Brain microvascular endothelial cell (primary cell): ENCODE measurements at regions not wholly inside any gene's neighbourhood (a gene's known extent, or its start where the extent isn't known, plus 50 kb on each side); places are given as distances from the start of the nearest gene placed in this dataset.

Experiments used
- DNase-seq: peaks from one replicate; pipeline ENCODE4 v3.0.0-alpha.2; 2020
- H3K27ac ChIP-seq: fragments of 250-450 bp; sonication (Bioruptor Pico); 2 replicates; pipeline ENCODE4 v1.5.1; 2020; ENCODE audit warnings: mild to moderate bottlenecking, moderate library complexity
- H3K27me3 ChIP-seq: fragments of 250-450 bp; sonication (Bioruptor Pico); replicated peaks from 2 replicates; pipeline ENCODE4 v1.5.1; 2020; ENCODE audit warnings: mild to moderate bottlenecking
- H3K36me3 ChIP-seq: fragments of 250-450 bp; sonication (Bioruptor Pico); replicated peaks from 2 replicates; pipeline ENCODE4 v1.5.1; 2020; ENCODE audit warnings: mild to moderate bottlenecking
- H3K4me3 ChIP-seq: 2 replicates; pipeline ENCODE4 v1.5.1; 2011; ENCODE audit warnings: low read depth, mild to moderate bottlenecking, control low read depth, low read length, moderate library complexity
- CTCF ChIP-seq: IDR thresholded peaks from 2 replicates; pipeline ENCODE4 v1.5.1; 2011; ENCODE audit warnings: low read depth, mild to moderate bottlenecking, moderate library complexity, low read length, control low read depth, inconsistent platforms; ENCODE audit errors: missing control alignments
- in situ Hi-C: cut with HindIII; loops from 2 replicates; pipeline ENCODE4 v1.10.0; 2017; ENCODE audit warnings: low sequenced_read_pairs, low pct_ligation_motif_present

- no peaks in the 10 kb centered on the region for H3K27me3 ChIP-seq
- H3K36me3 ChIP-seq, result peaks cover 18% of the 10 kb centered on the region
- no peak for TF ChIP-seq CTCF
- in situ Hi-C loops, result no loop called here
- no peak overlapping the region for H3K27ac ChIP-seq
- H3K4me3 ChIP-seq, result no peak overlapping the region
- DNase-seq, result no peak
Observed at GRCh38 chr1:198903621-198904020, 264.8 kb downstream of the PTPRC start.

GRCh38 chr1:198904321-198904720 lies 265.5 kb downstream of the PTPRC start:
- in situ Hi-C loops, result no loop called here
- no peak for DNase-seq
- H3K27ac ChIP-seq, result no peak overlapping the region
- H3K4me3 ChIP-seq, result no peak overlapping the region
- no peak for TF ChIP-seq CTCF
- no peaks in the 10 kb centered on the region for H3K27me3 ChIP-seq
- peaks cover 14% of the 10 kb centered on the region for H3K36me3 ChIP-seq

GRCh38 chr1:198906739-198907422 lies 268.0 kb downstream of the PTPRC start:
- no peak for TF ChIP-seq CTCF
- Histone ChIP-seq H3K36me3 (peaks cover 3% of the 10 kb centered on the region), H3K4me3 (no peak overlapping the region), H3K27ac (no peak overlapping the region), H3K27me3 (no peaks in the 10 kb centered on the region)
- in situ Hi-C loops, result no loop called here
- no peak for DNase-seq

GRCh38 chr1:198907423-198907746 lies 268.5 kb downstream of the PTPRC start:
- Histone ChIP-seq H3K27me3 (no peaks in the 10 kb centered on the region), H3K27ac (no peak overlapping the region), H3K36me3 (peaks cover 3% of the 10 kb centered on the region), H3K4me3 (no peak overlapping the region)
- no peak for DNase-seq
- in situ Hi-C loops, result no loop called here
- TF ChIP-seq CTCF, result no peak

- no peak for DNase-seq
- Histone ChIP-seq H3K27ac (no peak overlapping the region), H3K36me3 (peaks cover 3% of the 10 kb centered on the region), H3K4me3 (no peak overlapping the region), H3K27me3 (no peaks in the 10 kb centered on the region)
- no peak for TF ChIP-seq CTCF
- in situ Hi-C loops, result no loop called here
Observed at GRCh38 chr1:198908995-198909394, 270.2 kb downstream of the PTPRC start.

- TF ChIP-seq CTCF, result no peak
- Histone ChIP-seq H3K4me3 (no peak overlapping the region), H3K36me3 (peaks cover 7% of the 10 kb centered on the region), H3K27me3 (no peaks in the 10 kb centered on the region), H3K27ac (no peak overlapping the region)
- peak; percentile 26 for DNase-seq
- in situ Hi-C loops, result no loop called here
Observed at GRCh38 chr1:198909973-198910372, 271.1 kb downstream of the PTPRC start.
